Duodenal mucosa (tissue), 2 donors: ENCODE measurements at regions not wholly inside any gene's neighbourhood (a gene's known extent, or its start where the extent isn't known, plus 50 kb on each side); places are given as distances from the start of the nearest gene placed in this dataset.

Experiments
- H3K27ac ChIP-seq: one replicate; pipeline ENCODE4 v1.7.0; 2013; ENCODE audit warnings: low read depth, low read length
- H3K27me3 ChIP-seq, 2 donors: one replicate each; pipeline ENCODE4 v1.7.0; 2013; ENCODE audit warnings: low read length in 2 of 2, control low read depth in 1 of 2; ENCODE audit not compliant: insufficient read depth in 2 of 2, control insufficient read depth in 1 of 2
- H3K36me3 ChIP-seq, 2 donors: one replicate each; pipeline ENCODE4 v1.7.0; 2013; ENCODE audit warnings: low read length in 2 of 2, control low read depth in 1 of 2; ENCODE audit not compliant: insufficient read depth in 2 of 2, control insufficient read depth in 1 of 2
- H3K4me1 ChIP-seq, 2 donors: one replicate each; pipeline ENCODE4 v1.7.0; 2013; ENCODE audit warnings: low read length in 2 of 2, control low read depth in 1 of 2; ENCODE audit not compliant: insufficient read depth in 2 of 2, control insufficient read depth in 1 of 2
- H3K4me3 ChIP-seq, 2 donors: one replicate each; pipeline ENCODE4 v1.7.0; 2013; ENCODE audit warnings: low read length in 2 of 2, low read depth in 1 of 2
- H3K9ac ChIP-seq, 2 donors: one replicate each; pipeline ENCODE4 v1.7.0; 2013; ENCODE audit warnings: low read length in 2 of 2, low read depth in 1 of 2
- H3K9me3 ChIP-seq, 2 donors: one replicate each; pipeline ENCODE4 v1.7.0; 2013; ENCODE audit warnings: low read length in 2 of 2, control low read depth in 1 of 2; ENCODE audit not compliant: control insufficient read depth in 1 of 2

- H3K9me3 ChIP-seq, result no peaks in the 10 kb centered on the region
- H3K4me3 ChIP-seq, result no peak overlapping the region
- no peak overlapping the region for H3K9ac ChIP-seq
- no peaks in the 10 kb centered on the region for H3K27me3 ChIP-seq
- H3K27ac ChIP-seq, result no peak overlapping the region
- no peaks in the 10 kb centered on the region for H3K36me3 ChIP-seq
- no peaks in the 10 kb centered on the region for H3K4me1 ChIP-seq
These were observed 507.4 kb upstream of the RAG2 start for GRCh38 chr11:37105427-37105826.

- Histone ChIP-seq H3K27ac (no peak overlapping the region), H3K9me3 (no peaks in the 10 kb centered on the region), H3K36me3 (no peaks in the 10 kb centered on the region), H3K4me1 (no peaks in the 10 kb centered on the region), H3K9ac (no peak overlapping the region), H3K4me3 (no peak overlapping the region), H3K27me3 (no peaks in the 10 kb centered on the region)
These were observed 506.3 kb upstream of the RAG2 start for GRCh38 chr11:37104380-37104779.

DNA sequence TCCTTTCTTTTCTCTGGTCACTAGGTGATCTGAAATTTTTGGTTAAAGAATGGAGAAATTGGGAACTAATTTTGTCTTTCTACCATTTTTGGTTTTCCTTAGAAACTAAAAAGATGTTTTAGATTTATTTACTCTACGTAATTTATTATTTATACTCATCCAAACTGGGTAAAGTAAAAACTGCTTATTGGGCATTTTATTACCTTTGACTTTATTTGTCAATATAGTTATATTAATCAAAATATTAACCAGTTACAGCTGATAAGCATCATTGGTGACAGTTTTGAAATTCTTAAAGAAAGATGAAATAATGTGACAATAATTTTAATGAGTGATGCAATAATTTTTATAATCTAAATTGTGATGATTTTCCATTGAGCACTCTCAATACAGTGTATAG is 502.0 kb upstream of the RAG2 start:
- Histone ChIP-seq H3K9ac (no peak overlapping the region), H3K4me3 (no peak overlapping the region), H3K36me3 (no peaks in the 10 kb centered on the region), H3K27ac (no peak overlapping the region), H3K4me1 (no peaks in the 10 kb centered on the region), H3K27me3 (no peaks in the 10 kb centered on the region), H3K9me3 (no peaks in the 10 kb centered on the region)

DNA sequence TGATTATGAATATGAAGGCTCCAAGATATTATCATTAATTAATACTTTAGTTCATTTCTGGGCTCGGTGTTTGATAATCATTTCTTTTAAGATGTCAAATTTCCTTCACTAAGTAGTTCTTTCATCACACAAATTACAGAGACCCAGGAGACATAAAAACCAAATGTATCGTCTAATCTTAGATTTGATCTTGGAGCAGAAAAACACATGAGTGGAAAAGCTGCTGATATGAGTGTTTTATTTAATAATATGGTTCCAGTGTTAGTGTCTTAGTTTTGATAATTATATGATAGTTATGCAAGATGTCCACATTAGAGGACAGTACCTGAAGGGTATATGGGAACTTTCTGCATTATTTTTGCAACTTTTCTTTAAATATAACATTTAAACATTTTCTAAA is 494.5 kb upstream of the RAG2 start:
- no peak overlapping the region for H3K27ac ChIP-seq
- H3K9me3 ChIP-seq, result no peaks in the 10 kb centered on the region
- no peaks in the 10 kb centered on the region for H3K27me3 ChIP-seq
- H3K4me3 ChIP-seq, result no peak overlapping the region
- H3K36me3 ChIP-seq, result no peaks in the 10 kb centered on the region
- H3K9ac ChIP-seq, result no peak overlapping the region
- H3K4me1 ChIP-seq, result no peaks in the 10 kb centered on the region

- Histone ChIP-seq H3K9me3 (no peaks in the 10 kb centered on the region), H3K4me3 (no peak overlapping the region)
These were observed 491.4 kb upstream of the RAG2 start for GRCh38 chr11:37089439-37089838.

DNA sequence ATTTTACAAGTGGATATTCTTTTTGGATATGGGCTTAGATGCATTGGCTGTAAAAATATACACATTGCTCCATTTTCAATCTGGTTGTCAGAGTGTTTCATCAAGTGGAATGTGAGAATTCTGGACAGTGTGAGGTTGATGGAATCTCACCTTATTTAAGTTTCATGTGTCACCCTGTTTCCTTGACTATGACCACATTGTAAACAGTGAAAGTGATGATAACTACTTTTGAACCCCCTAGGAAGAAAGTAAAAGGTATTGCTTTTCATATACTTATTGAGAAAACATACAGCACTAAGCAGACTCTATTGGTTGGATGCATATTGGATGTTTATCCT is 490.5 kb upstream of the RAG2 start:
- Histone ChIP-seq H3K27me3 (no peaks in the 10 kb centered on the region), H3K36me3 (no peaks in the 10 kb centered on the region), H3K4me3 (no peak overlapping the region), H3K27ac (no peak overlapping the region), H3K9ac (no peak overlapping the region), H3K4me1 (no peaks in the 10 kb centered on the region), H3K9me3 (no peaks in the 10 kb centered on the region)

More at GRCh38 chr11:37089439-37089838, 491.4 kb upstream of the RAG2 start:
- H3K4me1 ChIP-seq, result no peaks in the 10 kb centered on the region
- H3K9ac ChIP-seq, result no peak overlapping the region
- H3K27me3 ChIP-seq, result no peaks in the 10 kb centered on the region
- no peaks in the 10 kb centered on the region for H3K36me3 ChIP-seq
- no peak overlapping the region for H3K27ac ChIP-seq

DNA sequence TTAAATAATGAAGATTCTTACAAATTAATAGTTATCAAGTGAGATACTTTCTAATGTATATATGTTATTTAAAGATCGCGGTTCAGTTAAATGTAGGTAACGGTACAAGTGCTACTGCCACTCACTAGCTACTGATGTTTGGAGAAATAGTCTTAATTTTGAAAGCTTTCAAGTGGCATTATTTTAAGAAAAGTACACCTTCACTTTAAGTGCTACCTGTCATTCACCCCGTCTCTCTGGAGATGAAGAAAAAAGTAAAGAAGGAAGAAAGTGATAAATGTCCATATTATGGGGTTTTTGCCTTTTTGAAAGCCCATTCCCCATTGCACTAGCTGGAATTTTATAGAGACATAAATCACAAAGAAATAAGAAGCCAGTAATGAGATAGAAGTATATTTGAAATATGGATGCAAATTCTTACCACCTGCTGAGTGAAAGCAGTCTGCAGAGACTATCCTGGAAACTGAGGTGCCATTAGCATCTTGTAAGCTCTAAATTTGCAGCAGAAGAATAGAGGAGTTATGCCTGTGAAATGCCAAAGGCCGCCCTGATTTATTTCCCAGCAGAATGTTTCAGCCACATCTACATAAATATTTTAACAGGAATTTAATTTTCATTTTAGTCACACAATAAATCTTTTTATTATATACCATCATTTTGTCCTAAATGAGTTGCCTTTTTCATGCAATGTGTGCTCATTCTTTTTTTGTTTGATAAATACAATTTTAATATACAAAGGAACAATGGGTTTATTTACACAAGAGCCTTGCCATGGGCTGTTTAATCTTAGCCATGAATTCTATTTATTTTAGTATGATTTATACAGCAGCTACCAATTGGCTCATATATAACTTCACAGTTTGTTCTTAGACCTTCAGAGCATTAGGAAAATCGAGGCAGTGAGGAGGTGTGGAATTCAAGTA is 489.9 kb upstream of the RAG2 start:
- Histone ChIP-seq H3K4me3 (no peak overlapping the region), H3K27ac (no peak overlapping the region), H3K9ac (no peak overlapping the region), H3K27me3 (no peaks in the 10 kb centered on the region), H3K4me1 (no peaks in the 10 kb centered on the region), H3K36me3 (no peaks in the 10 kb centered on the region), H3K9me3 (no peaks in the 10 kb centered on the region)

- no peaks in the 10 kb centered on the region for H3K27me3 ChIP-seq
- H3K4me1 ChIP-seq, result no peaks in the 10 kb centered on the region
- H3K9ac ChIP-seq, result no peak overlapping the region
- H3K4me3 ChIP-seq, result no peak overlapping the region
- H3K9me3 ChIP-seq, result peaks cover 0 to 4% of the 10 kb centered on the region in 2 donors
- no peak overlapping the region for H3K27ac ChIP-seq
- H3K36me3 ChIP-seq, result no peaks in the 10 kb centered on the region
These were observed 480.5 kb upstream of the RAG2 start for GRCh38 chr11:37078521-37078920.

DNA sequence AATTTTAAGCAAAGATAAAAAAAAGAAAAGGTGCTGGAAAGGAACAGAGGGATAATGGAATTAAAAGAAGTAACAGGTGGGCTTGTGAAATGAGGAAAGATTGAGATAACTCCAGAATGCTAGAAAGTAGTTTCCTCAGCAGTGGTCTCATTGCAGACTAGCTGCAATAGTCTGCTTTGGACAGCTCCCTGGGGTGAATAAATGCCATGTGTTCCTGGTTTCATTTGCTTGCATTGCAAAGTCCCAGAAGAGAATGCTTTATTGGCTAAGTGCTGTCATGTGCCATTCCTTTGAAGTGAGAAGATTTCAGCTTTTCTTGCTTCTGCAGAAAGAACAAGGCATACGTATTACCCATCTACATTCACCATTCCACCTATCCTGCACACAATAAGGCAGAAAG is 478.8 kb upstream of the RAG2 start:
- Histone ChIP-seq H3K27ac (no peak overlapping the region), H3K4me3 (no peak overlapping the region), H3K9ac (no peak overlapping the region), H3K4me1 (no peaks in the 10 kb centered on the region), H3K27me3 (no peaks in the 10 kb centered on the region), H3K9me3 (peaks cover 0 to 4% of the 10 kb centered on the region in 2 donors), H3K36me3 (no peaks in the 10 kb centered on the region)

GRCh38 chr11:37072538-37073055 is 474.6 kb upstream of the RAG2 start:
- H3K4me3 ChIP-seq, result no peak overlapping the region
- H3K27me3 ChIP-seq, result no peaks in the 10 kb centered on the region
- H3K4me1 ChIP-seq, result no peaks in the 10 kb centered on the region
- H3K9ac ChIP-seq, result no peak overlapping the region
- H3K36me3 ChIP-seq, result no peaks in the 10 kb centered on the region
- no peak overlapping the region for H3K27ac ChIP-seq
- H3K9me3 ChIP-seq, result peaks cover 0 to 4% of the 10 kb centered on the region in 2 donors
